ENCODE measurements at regions not wholly inside any gene's neighbourhood (a gene's known extent, or its start where the extent isn't known, plus 50 kb on each side); places are given as distances from the start of the nearest gene placed in this dataset.

- TF ChIP-seq ZFP91 (CRISPR knock-in tag; IDR thresholded peaks at IDR 0.05) (no peak), SRSF9 (IDR thresholded peaks at IDR 0.05; ENCODE audit: borderline replicate concordance, low read depth, low read length) (no peak), SMARCB1 (IDR thresholded peaks at IDR 0.05; ENCODE audit: insufficient read length, low read depth) (no peak), NONO (IDR thresholded peaks at IDR 0.05; ENCODE audit: low read depth in 2 of 2, low read length in 1 of 2) (no peak), CBX1 (IDR thresholded peaks at IDR 0.05; ENCODE audit: low read depth) (no peak), IFI16 (CRISPR knock-in tag; IDR thresholded peaks at IDR 0.05) (no peak), FOXJ3 (CRISPR knock-in tag; IDR thresholded peaks at IDR 0.05) (no peak), SPI1 (IDR thresholded peaks at IDR 0.05; ENCODE audit: borderline replicate concordance, low read depth, low read length) (peak; percentile 48; the same call in 1 of the 2 replicates), YY1 (IDR thresholded peaks at IDR 0.05; ENCODE audit: borderline replicate concordance in 1 of 3, control insufficient read depth in 1 of 3, extremely low read depth in 1 of 3, insufficient read depth in 3 of 3, insufficient read length in 1 of 3, insufficient replicate concordance in 2 of 3, low read depth in 1 of 3, low read length in 2 of 3) (no peak), ZNF79 (CRISPR knock-in tag; IDR thresholded peaks at IDR 0.05; ENCODE audit: low read depth) (no peak), ATF1 (CRISPR knock-in tag; IDR thresholded peaks at IDR 0.05) (no peak), ATF1 (tag; IDR thresholded peaks at IDR 0.05) (no peak), CREM (IDR thresholded peaks at IDR 0.05; ENCODE audit: low read depth) (no peak), ZBTB11 (CRISPR knock-in tag; IDR thresholded peaks at IDR 0.05) (peak in 1 of 3 experiments; percentile 23; a peak in 1 of 6 replicates), ESRRA (IDR thresholded peaks at IDR 0.05; ENCODE audit: borderline replicate concordance, low read depth) (no peak), FOSL1 (tag; conservative IDR thresholded peaks at IDR 0.05) (0 out of 2 replicates have a peak, but pooled peaks have one; percentile 11), LARP7 (IDR thresholded peaks at IDR 0.05) (no peak), MXI1 (IDR thresholded peaks at IDR 0.05; ENCODE audit: low read depth, low read length) (no peak), SMARCA4 (IDR thresholded peaks at IDR 0.05) (0 out of 2 replicates have a peak, but pooled peaks have one; percentile 49), POLR2B (IDR thresholded peaks at IDR 0.05; ENCODE audit: low read depth, partially characterized antibody) (no peak), ZNF212 (CRISPR knock-in tag; IDR thresholded peaks at IDR 0.05) (no peak)
- TF ChIP-seq, protein P1, sequence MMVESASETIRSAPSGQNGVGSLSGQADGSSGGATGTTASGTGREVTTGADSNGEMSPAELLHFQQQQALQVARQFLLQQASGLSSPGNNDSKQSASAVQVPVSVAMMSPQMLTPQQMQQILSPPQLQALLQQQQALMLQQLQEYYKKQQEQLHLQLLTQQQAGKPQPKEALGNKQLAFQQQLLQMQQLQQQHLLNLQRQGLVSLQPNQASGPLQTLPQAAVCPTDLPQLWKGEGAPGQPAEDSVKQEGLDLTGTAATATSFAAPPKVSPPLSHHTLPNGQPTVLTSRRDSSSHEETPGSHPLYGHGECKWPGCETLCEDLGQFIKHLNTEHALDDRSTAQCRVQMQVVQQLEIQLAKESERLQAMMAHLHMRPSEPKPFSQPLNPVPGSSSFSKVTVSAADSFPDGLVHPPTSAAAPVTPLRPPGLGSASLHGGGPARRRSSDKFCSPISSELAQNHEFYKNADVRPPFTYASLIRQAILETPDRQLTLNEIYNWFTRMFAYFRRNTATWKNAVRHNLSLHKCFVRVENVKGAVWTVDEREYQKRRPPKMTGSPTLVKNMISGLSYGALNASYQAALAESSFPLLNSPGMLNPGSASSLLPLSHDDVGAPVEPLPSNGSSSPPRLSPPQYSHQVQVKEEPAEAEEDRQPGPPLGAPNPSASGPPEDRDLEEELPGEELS (CRISPR knock-in tag; IDR thresholded peaks at IDR 0.05; ENCODE audit: borderline replicate concordance), result no peak
- TF ChIP-seq, protein P2, sequence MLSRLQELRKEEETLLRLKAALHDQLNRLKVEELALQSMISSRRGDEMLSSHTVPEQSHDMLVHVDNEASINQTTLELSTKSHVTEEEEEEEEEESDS (CRISPR knock-in tag; IDR thresholded peaks at IDR 0.05), result no peak
These were observed 50.8 kb upstream of the KLF6 start (continued) for GRCh38 chr10:3835770-3836169.

Data from K562 (cell line).